ENCODE measurements at regions not wholly inside any gene's neighbourhood (a gene's known extent, or its start where the extent isn't known, plus 50 kb on each side); places are given as distances from the start of the nearest gene placed in this dataset.

DNA sequence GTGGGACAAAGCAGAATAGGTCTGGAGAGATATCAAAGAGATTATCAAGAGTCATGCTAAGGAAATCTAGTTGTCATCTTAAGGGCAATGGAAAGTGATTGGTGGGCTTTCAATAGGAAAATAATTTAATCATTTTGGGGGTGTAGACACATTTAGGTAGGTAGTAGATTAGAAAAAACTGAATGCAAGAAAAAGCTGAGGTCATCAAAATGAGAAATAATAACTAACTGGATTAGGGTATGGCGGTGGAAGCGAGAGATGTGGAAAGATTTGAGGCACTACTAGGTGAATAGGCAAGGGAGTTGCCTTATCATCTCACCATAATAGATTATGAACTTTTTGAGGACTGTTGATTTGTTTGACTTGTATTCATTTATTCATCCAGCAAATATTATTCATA is 393.2 kb upstream of the ZNF608 start:
- TF ChIP-seq YY1 (IDR thresholded peaks at IDR 0.05; ENCODE audit: low read depth, low read length): no peak
- no peak for TF ChIP-seq TBL1XR1 (IDR thresholded peaks at IDR 0.05; ENCODE audit: low read depth, low read length)
- TF ChIP-seq, protein P1, sequence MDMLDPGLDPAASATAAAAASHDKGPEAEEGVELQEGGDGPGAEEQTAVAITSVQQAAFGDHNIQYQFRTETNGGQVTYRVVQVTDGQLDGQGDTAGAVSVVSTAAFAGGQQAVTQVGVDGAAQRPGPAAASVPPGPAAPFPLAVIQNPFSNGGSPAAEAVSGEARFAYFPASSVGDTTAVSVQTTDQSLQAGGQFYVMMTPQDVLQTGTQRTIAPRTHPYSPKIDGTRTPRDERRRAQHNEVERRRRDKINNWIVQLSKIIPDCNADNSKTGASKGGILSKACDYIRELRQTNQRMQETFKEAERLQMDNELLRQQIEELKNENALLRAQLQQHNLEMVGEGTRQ (IDR thresholded peaks at IDR 0.05; ENCODE audit: borderline replicate concordance, low read depth, low read length): no peak
- TF ChIP-seq JUNB (IDR thresholded peaks at IDR 0.05): no peak
- TF ChIP-seq, protein P2, sequence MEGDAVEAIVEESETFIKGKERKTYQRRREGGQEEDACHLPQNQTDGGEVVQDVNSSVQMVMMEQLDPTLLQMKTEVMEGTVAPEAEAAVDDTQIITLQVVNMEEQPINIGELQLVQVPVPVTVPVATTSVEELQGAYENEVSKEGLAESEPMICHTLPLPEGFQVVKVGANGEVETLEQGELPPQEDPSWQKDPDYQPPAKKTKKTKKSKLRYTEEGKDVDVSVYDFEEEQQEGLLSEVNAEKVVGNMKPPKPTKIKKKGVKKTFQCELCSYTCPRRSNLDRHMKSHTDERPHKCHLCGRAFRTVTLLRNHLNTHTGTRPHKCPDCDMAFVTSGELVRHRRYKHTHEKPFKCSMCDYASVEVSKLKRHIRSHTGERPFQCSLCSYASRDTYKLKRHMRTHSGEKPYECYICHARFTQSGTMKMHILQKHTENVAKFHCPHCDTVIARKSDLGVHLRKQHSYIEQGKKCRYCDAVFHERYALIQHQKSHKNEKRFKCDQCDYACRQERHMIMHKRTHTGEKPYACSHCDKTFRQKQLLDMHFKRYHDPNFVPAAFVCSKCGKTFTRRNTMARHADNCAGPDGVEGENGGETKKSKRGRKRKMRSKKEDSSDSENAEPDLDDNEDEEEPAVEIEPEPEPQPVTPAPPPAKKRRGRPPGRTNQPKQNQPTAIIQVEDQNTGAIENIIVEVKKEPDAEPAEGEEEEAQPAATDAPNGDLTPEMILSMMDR (IDR thresholded peaks at IDR 0.05 in 2 of 3, conservative IDR thresholded peaks at IDR 0.05 in 1 of 3; ENCODE audit: control insufficient read depth in 2 of 3, extremely low read depth in 1 of 3, insufficient read depth in 1 of 3, low read depth in 3 of 3, low read length in 3 of 3): no peak
- TF ChIP-seq, protein P3, sequence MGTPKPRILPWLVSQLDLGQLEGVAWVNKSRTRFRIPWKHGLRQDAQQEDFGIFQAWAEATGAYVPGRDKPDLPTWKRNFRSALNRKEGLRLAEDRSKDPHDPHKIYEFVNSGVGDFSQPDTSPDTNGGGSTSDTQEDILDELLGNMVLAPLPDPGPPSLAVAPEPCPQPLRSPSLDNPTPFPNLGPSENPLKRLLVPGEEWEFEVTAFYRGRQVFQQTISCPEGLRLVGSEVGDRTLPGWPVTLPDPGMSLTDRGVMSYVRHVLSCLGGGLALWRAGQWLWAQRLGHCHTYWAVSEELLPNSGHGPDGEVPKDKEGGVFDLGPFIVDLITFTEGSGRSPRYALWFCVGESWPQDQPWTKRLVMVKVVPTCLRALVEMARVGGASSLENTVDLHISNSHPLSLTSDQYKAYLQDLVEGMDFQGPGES (IDR thresholded peaks at IDR 0.05): no peak

Data from GM12878 (cell line).